GM12872 (cell line): ENCODE measurements at regions not wholly inside any gene's neighbourhood (a gene's known extent, or its start where the extent isn't known, plus 50 kb on each side); places are given as distances from the start of the nearest gene placed in this dataset.

ENCODE experiments used
- TF ChIP-seq, protein P1 (sequence below): IDR thresholded peaks from 3 replicates; pipeline ENCODE4 v1.5.1; 2011; ENCODE audit warnings: low read depth, mild to moderate bottlenecking, low read length, moderate library complexity; ENCODE audit not compliant: insufficient read depth

DNA sequence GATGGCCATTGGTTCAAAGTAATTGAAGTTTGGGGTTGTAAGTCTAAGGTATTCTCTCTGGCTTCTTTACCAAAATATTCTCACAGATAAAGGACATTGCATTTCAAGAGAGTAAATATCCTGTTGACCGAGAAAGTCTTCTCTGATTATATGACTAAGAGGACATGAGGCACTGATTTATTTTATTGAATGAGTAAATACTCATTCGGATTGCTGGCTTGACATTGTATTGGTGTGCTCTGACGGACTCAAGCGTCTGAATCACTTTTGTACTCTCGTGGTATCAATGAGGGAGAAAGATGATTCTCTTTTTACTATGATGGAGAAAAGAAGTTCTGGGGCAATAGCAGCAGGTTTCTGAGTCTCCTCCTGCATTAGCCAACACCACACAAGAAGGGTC is 205.3 kb upstream of the RRP15 start:
- TF ChIP-seq, protein P1, sequence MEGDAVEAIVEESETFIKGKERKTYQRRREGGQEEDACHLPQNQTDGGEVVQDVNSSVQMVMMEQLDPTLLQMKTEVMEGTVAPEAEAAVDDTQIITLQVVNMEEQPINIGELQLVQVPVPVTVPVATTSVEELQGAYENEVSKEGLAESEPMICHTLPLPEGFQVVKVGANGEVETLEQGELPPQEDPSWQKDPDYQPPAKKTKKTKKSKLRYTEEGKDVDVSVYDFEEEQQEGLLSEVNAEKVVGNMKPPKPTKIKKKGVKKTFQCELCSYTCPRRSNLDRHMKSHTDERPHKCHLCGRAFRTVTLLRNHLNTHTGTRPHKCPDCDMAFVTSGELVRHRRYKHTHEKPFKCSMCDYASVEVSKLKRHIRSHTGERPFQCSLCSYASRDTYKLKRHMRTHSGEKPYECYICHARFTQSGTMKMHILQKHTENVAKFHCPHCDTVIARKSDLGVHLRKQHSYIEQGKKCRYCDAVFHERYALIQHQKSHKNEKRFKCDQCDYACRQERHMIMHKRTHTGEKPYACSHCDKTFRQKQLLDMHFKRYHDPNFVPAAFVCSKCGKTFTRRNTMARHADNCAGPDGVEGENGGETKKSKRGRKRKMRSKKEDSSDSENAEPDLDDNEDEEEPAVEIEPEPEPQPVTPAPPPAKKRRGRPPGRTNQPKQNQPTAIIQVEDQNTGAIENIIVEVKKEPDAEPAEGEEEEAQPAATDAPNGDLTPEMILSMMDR: no peak

DNA sequence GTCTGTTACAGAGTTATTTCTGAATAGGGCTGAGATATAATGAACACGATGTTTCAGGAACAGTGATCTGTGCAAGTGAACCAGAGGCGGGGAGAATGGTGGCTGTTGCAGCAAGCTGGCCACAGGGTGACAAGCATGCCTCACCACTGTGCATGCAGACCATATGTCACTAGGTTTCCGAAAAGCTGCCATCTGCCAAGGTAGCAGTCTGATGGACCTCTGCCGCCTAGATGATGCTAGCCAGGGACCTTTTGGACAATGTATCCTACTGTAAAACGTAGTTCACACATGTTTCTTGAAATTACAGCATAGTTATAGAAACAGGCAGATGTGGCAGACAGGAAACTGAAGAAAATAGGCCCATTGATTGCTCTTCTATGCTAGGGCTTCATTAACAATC is 204.2 kb upstream of the RRP15 start:
- TF ChIP-seq, protein P1: no peak

DNA sequence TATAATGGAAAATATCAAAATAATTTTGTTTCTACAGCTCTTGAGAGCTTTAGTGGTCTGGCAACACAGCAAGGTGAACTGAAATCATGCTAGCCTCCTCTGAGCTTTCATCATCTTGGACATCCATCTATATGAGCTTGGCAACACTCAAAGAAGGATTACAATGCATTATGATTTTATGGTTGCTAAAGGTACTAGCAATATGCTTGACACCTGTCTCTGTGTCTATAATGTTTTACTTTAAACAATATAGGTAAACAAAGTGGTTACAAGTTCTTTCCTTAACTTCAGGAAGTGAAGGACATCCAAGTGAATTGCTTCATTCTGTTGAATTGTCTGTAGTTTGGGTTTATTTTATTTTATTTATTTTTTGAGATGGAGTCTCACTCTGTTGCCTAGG is 203.7 kb upstream of the RRP15 start:
- TF ChIP-seq, protein P1: no peak

DNA sequence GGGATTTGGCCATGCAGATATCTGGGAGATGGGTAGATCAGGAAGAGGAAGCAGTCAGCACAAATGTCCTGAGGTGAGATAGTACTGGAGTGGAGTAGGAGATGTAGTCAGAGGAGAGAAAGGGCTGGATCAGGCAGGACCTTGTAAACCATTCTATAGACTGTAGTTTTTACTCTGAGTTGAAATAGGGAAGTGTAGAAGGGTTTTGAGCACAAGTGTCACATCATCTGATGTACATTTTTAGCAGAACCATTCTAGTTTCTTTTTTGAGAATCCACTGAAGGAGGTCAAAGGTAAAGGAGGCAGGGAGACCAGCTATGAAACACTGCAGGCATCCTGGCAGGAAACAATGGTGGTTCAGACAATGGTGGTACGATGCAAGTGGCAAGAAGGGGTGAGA is 194.6 kb upstream of the RRP15 start:
- TF ChIP-seq, protein P1: no peak

DNA sequence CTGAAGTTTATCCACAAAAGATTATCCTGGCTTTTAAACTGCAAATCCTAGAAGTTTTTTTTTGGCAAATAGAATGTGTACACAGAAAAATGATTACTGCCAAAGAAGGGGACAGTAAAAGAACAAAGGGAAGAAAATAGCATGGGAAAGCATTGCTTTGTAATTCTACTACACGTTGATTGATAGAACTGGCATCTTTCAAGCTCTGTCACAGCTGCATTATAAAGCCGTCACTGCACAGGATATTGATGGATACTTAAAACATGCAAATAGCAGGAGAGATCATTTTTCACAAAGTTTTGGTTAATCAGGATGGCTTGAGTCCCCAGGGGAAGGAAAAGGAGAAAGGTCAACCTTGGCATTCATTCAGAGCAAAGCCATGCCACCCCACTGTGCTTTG is 183.7 kb upstream of the RRP15 start:
- TF ChIP-seq, protein P1: no peak

DNA sequence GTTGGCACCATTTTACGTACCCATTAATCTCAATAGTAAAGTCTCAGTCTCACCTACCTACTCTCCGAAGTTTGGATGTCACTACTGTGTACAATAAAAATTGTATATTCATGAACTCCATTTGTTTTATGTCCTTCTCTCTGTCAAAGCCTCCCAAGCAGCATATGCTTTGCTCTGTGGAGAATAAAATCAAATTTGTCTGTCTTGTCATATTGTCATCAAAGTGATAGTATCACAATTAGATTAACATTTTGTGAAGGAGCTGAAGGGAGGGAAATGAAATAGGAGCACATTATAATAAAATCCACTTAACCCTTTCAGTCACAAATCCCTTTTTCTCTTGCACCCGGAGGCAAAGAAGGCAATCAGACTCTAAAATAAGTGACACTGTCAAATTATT is 177.1 kb upstream of the RRP15 start:
- TF ChIP-seq, protein P1: no peak

DNA sequence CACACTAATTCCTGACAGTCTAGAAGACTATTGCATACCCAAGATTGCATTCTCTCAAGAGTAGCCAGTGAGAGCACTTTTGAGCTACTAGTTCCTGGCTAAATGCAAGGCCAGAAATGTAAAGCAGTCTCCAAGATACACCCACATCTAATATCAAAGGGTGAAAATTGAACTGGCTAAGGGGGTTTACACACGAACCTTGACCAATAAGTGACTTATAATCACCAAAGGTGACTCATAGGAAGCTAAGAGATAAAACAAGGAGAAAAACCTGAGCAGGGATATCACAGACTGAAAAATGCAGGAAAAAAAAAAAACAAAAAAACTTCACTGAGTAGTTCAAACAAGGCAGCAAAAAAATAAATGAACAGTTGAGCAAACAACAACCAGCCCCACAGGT is 172.2 kb upstream of the RRP15 start:
- TF ChIP-seq, protein P1: no peak

DNA sequence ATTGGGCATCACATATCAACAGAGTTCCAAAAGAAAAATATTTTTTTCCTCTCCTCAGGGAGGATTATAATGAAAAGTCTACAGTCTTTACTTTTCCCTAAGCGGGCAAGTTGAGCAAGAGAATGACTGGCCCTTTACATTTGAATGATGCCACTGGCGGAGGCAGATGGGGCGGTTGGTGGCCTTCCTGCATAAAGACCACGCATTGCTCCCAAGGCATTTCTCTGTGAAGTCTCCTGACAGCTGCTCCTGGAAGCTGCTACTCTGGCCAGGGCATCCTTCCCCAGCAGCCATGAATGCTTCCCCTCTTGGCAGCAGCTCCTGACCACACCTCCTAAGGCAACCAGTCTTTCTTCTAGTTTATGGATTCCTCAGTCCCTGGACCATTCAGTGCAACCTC is 161.1 kb upstream of the RRP15 start:
- TF ChIP-seq, protein P1: no peak
